ENCODE measurements at regions not wholly inside any gene's neighbourhood (a gene's known extent, or its start where the extent isn't known, plus 50 kb on each side); places are given as distances from the start of the nearest gene placed in this dataset.

- H3K4me3 ChIP-seq, result no peak overlapping the region
- H3K27ac ChIP-seq, result no peak overlapping the region
These were observed 183.5 kb upstream of the CPHXL start for GRCh38 chr16:75909746-75910145.

GRCh38 chr16:75911896-75912295, 185.6 kb upstream of the CPHXL start:
- no peak overlapping the region for H3K4me3 ChIP-seq
- H3K36me3 ChIP-seq, result no peaks in the 10 kb centered on the region
- no peak overlapping the region for H3K27ac ChIP-seq
- no peak for TF ChIP-seq CTCF (IDR thresholded peaks at IDR 0.05)
- H3K4me1 ChIP-seq (ENCODE audit: control insufficient read depth in 1 of 2, low read depth in 2 of 2), result no peaks in the 10 kb centered on the region
- no peaks in the 10 kb centered on the region for H3K9me3 ChIP-seq
- DNase-seq (ENCODE audit: low spot score), result no peak
- ATAC-seq (ENCODE audit: insufficient number of reproducible peaks, low FRiP score, low read depth), result no peak
- no peaks in the 10 kb centered on the region for H3K27me3 ChIP-seq (replicated peaks; ENCODE audit: insufficient read depth)

More at GRCh38 chr16:75909746-75910145, 183.5 kb upstream of the CPHXL start:
- DNase-seq (ENCODE audit: low spot score) (no peak), ATAC-seq (ENCODE audit: insufficient number of reproducible peaks, low FRiP score, low read depth) (no peak)
- no peak for TF ChIP-seq CTCF (IDR thresholded peaks at IDR 0.05)
- Histone ChIP-seq H3K27me3 (replicated peaks; ENCODE audit: insufficient read depth) (no peaks in the 10 kb centered on the region), H3K9me3 (no peaks in the 10 kb centered on the region), H3K4me1 (ENCODE audit: control insufficient read depth in 1 of 2, low read depth in 2 of 2) (no peaks in the 10 kb centered on the region), H3K36me3 (no peaks in the 10 kb centered on the region)

GRCh38 chr16:75913958-75914357, 187.7 kb upstream of the CPHXL start:
- Histone ChIP-seq H3K27ac (no peak overlapping the region), H3K9me3 (no peaks in the 10 kb centered on the region), H3K27me3 (replicated peaks; ENCODE audit: insufficient read depth) (no peaks in the 10 kb centered on the region), H3K4me3 (no peak overlapping the region), H3K36me3 (no peaks in the 10 kb centered on the region), H3K4me1 (ENCODE audit: control insufficient read depth in 1 of 2, low read depth in 2 of 2) (no peaks in the 10 kb centered on the region)
- no peak for ATAC-seq (ENCODE audit: insufficient number of reproducible peaks, low FRiP score, low read depth)
- no peak for TF ChIP-seq CTCF (IDR thresholded peaks at IDR 0.05)
- DNase-seq (ENCODE audit: low spot score), result no peak

GRCh38 chr16:75916451-75916850, 190.2 kb upstream of the CPHXL start:
- H3K27ac ChIP-seq, result no peak overlapping the region
- no peaks in the 10 kb centered on the region for H3K27me3 ChIP-seq (replicated peaks; ENCODE audit: insufficient read depth)
- no peak for ATAC-seq (ENCODE audit: insufficient number of reproducible peaks, low FRiP score, low read depth)
- H3K4me3 ChIP-seq, result no peak overlapping the region
- no peaks in the 10 kb centered on the region for H3K4me1 ChIP-seq (ENCODE audit: control insufficient read depth in 1 of 2, low read depth in 2 of 2)
- no peak for DNase-seq (ENCODE audit: low spot score)
- no peak for TF ChIP-seq CTCF (IDR thresholded peaks at IDR 0.05)
- H3K9me3 ChIP-seq, result no peaks in the 10 kb centered on the region
- no peaks in the 10 kb centered on the region for H3K36me3 ChIP-seq

- no peak overlapping the region for H3K27ac ChIP-seq
- ATAC-seq (ENCODE audit: insufficient number of reproducible peaks, low FRiP score, low read depth) (no peak), DNase-seq (ENCODE audit: low spot score) (no peak)
- no peaks in the 10 kb centered on the region for H3K9me3 ChIP-seq
- H3K27me3 ChIP-seq (replicated peaks; ENCODE audit: insufficient read depth), result no peaks in the 10 kb centered on the region
- no peak overlapping the region for H3K4me3 ChIP-seq
- TF ChIP-seq CTCF (IDR thresholded peaks at IDR 0.05), result no peak
- H3K36me3 ChIP-seq, result no peaks in the 10 kb centered on the region
- H3K4me1 ChIP-seq (ENCODE audit: control insufficient read depth in 1 of 2, low read depth in 2 of 2), result no peaks in the 10 kb centered on the region
These were observed 191.8 kb upstream of the CPHXL start for GRCh38 chr16:75918109-75918508.
